Ovary (tissue), 7 donors: ENCODE measurements at regions not wholly inside any gene's neighbourhood (a gene's known extent, or its start where the extent isn't known, plus 50 kb on each side); places are given as distances from the start of the nearest gene placed in this dataset.

Experiments used
- DNase-seq, 5 donors: peaks; one replicate each; pipeline ENCODE4 v3.0.0-alpha.2; 2019 to 2020
- H3K27ac ChIP-seq, 2 donors: fragments of 200-600 bp; one replicate each; pipeline versions ENCODE4 v1.5.1 to v1.8.0; 2019 to 2022
- H3K27me3 ChIP-seq: fragments of 200-600 bp; one replicate; pipeline ENCODE4 v1.8.0; 2022
- H3K36me3 ChIP-seq: fragments of 200-600 bp; sonication (generic); one replicate; pipeline ENCODE4 v1.5.1; 2019
- H3K4me1 ChIP-seq: one replicate; pipeline ENCODE4 v1.8.1; 2013; ENCODE audit warnings: mild to moderate bottlenecking, moderate library complexity; ENCODE audit not compliant: insufficient read depth
- H3K4me3 ChIP-seq: fragments of 200-600 bp; sonication (generic); one replicate; pipeline ENCODE4 v1.5.1; 2017
- H3K9me3 ChIP-seq, 2 donors: fragments of 200-600 bp in 1 of 2; sonication (generic) in 1 of 2; one replicate each; pipeline versions ENCODE4 v1.5.1 to v1.8.1; 2013 to 2019; ENCODE audit warnings: mild to moderate bottlenecking in 1 of 2, moderate library complexity in 1 of 2
- CTCF ChIP-seq, 3 donors: fragments of 450-650 bp in 2 of 3; fragments of 200-600 bp in 1 of 3; IDR thresholded peaks; one replicate each; pipeline versions ENCODE4 v1.5.1 to v1.8.0; 2016 to 2022; ENCODE audit warnings: antibody characterized with exemption in 3 of 3, mild to moderate bottlenecking in 1 of 3
- EP300 ChIP-seq: sonication (generic); formaldehyde crosslinking; IDR thresholded peaks from one replicate; pipeline ENCODE4 v1.6.1; 2017; ENCODE audit warnings: antibody characterized with exemption
- POLR2A ChIP-seq: fragments of 450-650 bp; IDR thresholded peaks from one replicate; pipeline ENCODE4 v1.6.1; 2017; ENCODE audit warnings: antibody characterized with exemption, mild to moderate bottlenecking, moderate library complexity
- whole genome bisulfite sequencing, 3 donors: extraction: QIAGEN DNeasy Blood & Tissue Kit in 1 of 3; methylation state at CpG; one replicate each; pipeline versions ENCODE4 v1.1.5 to v1.1.7; 2013 to 2017; 5-methylcytosine and 5-hydroxymethylcytosine counted together
- intact Hi-C, 4 donors: fragments of 100-400 bp; cut with DNase I; formaldehyde crosslinking; loops; one replicate each; pipeline versions ENCODE4 v1.11.0 to v1.15.1; 2022 to 2023
- donor health status: DM: no; HTN: no; CAD: no; lungs with moderate emphysema.
- donor health status: DM: no; HTN: no; CAD: no.
- donor health status: Bipolar disorder and iron deficiency.
- donor health status: DM: no; HTN: no; CAD: no.
- donor health status: DM: yes; HTN: yes; CAD: no.

GRCh38 chr5:131068076-131068475, 97.0 kb downstream of the HINT1 start:
- H3K27ac ChIP-seq = no peak overlapping the region
- intact Hi-C loops = no loop called here
- TF ChIP-seq CTCF (IDR thresholded peaks at IDR 0.05) = no peak
- TF ChIP-seq EP300 = no peak
- no peak for TF ChIP-seq POLR2A
- H3K4me3 ChIP-seq = no peak overlapping the region
- no peaks in the 10 kb centered on the region for H3K27me3 ChIP-seq
- 91 to 92% (median 92%) methylated on average over 3 of the region's 3 CpGs for WGBS, 3 donors
- no peaks in the 10 kb centered on the region for H3K9me3 ChIP-seq
- no peaks in the 10 kb centered on the region for H3K4me1 ChIP-seq
- no peaks in the 10 kb centered on the region for H3K36me3 ChIP-seq
- no peak for DNase-seq

GRCh38 chr5:131067636-131068035, 97.4 kb downstream of the HINT1 start:
- H3K9me3 ChIP-seq = no peaks in the 10 kb centered on the region
- no peaks in the 10 kb centered on the region for H3K4me1 ChIP-seq
- intact Hi-C loops = no loop called here
- DNase-seq = no peak
- H3K27me3 ChIP-seq = no peaks in the 10 kb centered on the region
- H3K4me3 ChIP-seq = no peak overlapping the region
- TF ChIP-seq POLR2A = no peak
- no peak for TF ChIP-seq CTCF (IDR thresholded peaks at IDR 0.05)
- no peak for TF ChIP-seq EP300
- no peaks in the 10 kb centered on the region for H3K36me3 ChIP-seq
- 64 to 74% (median 66%) methylated on average over 2 of the region's 2 CpGs for WGBS, 3 donors
- H3K27ac ChIP-seq = no peak overlapping the region

- DNase-seq = no peak
- TF ChIP-seq POLR2A (no peak), EP300 (no peak), CTCF (IDR thresholded peaks at IDR 0.05) (no peak)
- no peaks in the 10 kb centered on the region for H3K4me1 ChIP-seq
- no peak overlapping the region for H3K4me3 ChIP-seq
- no peaks in the 10 kb centered on the region for H3K27me3 ChIP-seq
- H3K9me3 ChIP-seq = no peaks in the 10 kb centered on the region
- intact Hi-C loops = no loop called here
- no peak overlapping the region for H3K27ac ChIP-seq
- no peaks in the 10 kb centered on the region for H3K36me3 ChIP-seq
These were observed 100.2 kb downstream of the HINT1 start for GRCh38 chr5:131064669-131065371.

GRCh38 chr5:131042021-131042789, 122.9 kb downstream of the HINT1 start:
- Histone ChIP-seq H3K27ac (no peak overlapping the region), H3K4me3 (no peak overlapping the region), H3K36me3 (no peaks in the 10 kb centered on the region), H3K9me3 (no peaks in the 10 kb centered on the region), H3K4me1 (no peaks in the 10 kb centered on the region), H3K27me3 (no peaks in the 10 kb centered on the region)
- intact Hi-C loops = no loop called here
- no peak for TF ChIP-seq EP300
- TF ChIP-seq POLR2A = no peak
- TF ChIP-seq CTCF (IDR thresholded peaks at IDR 0.05) = no peak
- no peak for DNase-seq
- 74 to 82% (median 79%) methylated on average over 2 of the region's 2 CpGs for WGBS, 3 donors
